OCI-LY1 (cell line): ENCODE measurements at regions not wholly inside any gene's neighbourhood (a gene's known extent, or its start where the extent isn't known, plus 50 kb on each side); places are given as distances from the start of the nearest gene placed in this dataset.

Experiments
- H2AFZ ChIP-seq: fragments of 200-600 bp; sonication (generic), shearing (Covaris generic); 2 replicates; pipeline ENCODE4 v1.6.0; 2014; ENCODE audit warnings: antibody characterized with exemption, mild to moderate bottlenecking, low read length
- H3F3A ChIP-seq: fragments of 200-600 bp; sonication (generic), shearing (Covaris generic); 2 replicates; pipeline ENCODE4 v1.6.0; 2014; ENCODE audit warnings: mild to moderate bottlenecking, antibody characterized with exemption, low read length, moderate library complexity; ENCODE audit not compliant: insufficient read depth
- H3K27ac ChIP-seq: fragments of 200-600 bp; sonication (generic); 2 replicates; pipeline ENCODE4 v1.5.1; 2014; ENCODE audit warnings: low read length, mixed run types, mild to moderate bottlenecking, low read depth; ENCODE audit not compliant: poor library complexity, severe bottlenecking
- H3K27me3 ChIP-seq: fragments of 200-600 bp; sonication (generic); 2 replicates; pipeline ENCODE4 v1.6.0; 2014; ENCODE audit warnings: antibody characterized with exemption, mild to moderate bottlenecking, low read length, moderate library complexity; ENCODE audit not compliant: insufficient read depth
- H3K36me3 ChIP-seq: fragments of 200-600 bp; sonication (generic); 2 replicates; pipeline ENCODE4 v1.6.1; 2014; ENCODE audit warnings: mild to moderate bottlenecking, antibody characterized with exemption, low read length, moderate library complexity, mixed read lengths; ENCODE audit not compliant: insufficient read depth
- H3K4me1 ChIP-seq: fragments of 200-600 bp; sonication (generic); 2 replicates; pipeline ENCODE4 v1.5.1; 2014; ENCODE audit warnings: mild to moderate bottlenecking, low read length, moderate library complexity; ENCODE audit not compliant: insufficient read depth, severe bottlenecking
- H3K4me2 ChIP-seq: fragments of 200-600 bp; sonication (generic), shearing (Covaris generic); 2 replicates; pipeline ENCODE4 v1.6.1; 2014; ENCODE audit warnings: low read length
- H3K4me3 ChIP-seq: fragments of 200-600 bp; sonication (generic); 2 replicates; pipeline ENCODE4 v1.5.1; 2014; ENCODE audit warnings: low read length, low read depth, mild to moderate bottlenecking, mixed read lengths; ENCODE audit not compliant: poor library complexity, severe bottlenecking
- H3K79me2 ChIP-seq: fragments of 200-600 bp; shearing (Covaris generic); 2 replicates; pipeline ENCODE4 v1.6.1; 2016; ENCODE audit warnings: mixed run types, low read length, mixed read lengths; ENCODE audit not compliant: insufficient read depth
- H3K9ac ChIP-seq: fragments of 200-600 bp; sonication (generic), shearing (Covaris generic); 2 replicates; pipeline ENCODE4 v1.6.1; 2014; ENCODE audit warnings: mild to moderate bottlenecking, low read length, mixed read lengths
- H3K9me2 ChIP-seq: fragments of 200-600 bp; sonication (generic), shearing (Covaris generic); 2 replicates; pipeline ENCODE4 v1.6.1; 2014; ENCODE audit warnings: low read depth, mild to moderate bottlenecking, low read length, mixed read lengths
- H3K9me3 ChIP-seq: fragments of 200-600 bp; shearing (Covaris generic); 2 replicates; pipeline ENCODE4 v1.6.1; 2014; ENCODE audit warnings: low read length, mixed read lengths
- H4K20me1 ChIP-seq: fragments of 200-600 bp; sonication (generic), shearing (Covaris generic); 2 replicates; pipeline ENCODE4 v1.6.0; 2016; ENCODE audit warnings: mild to moderate bottlenecking, low read length; ENCODE audit not compliant: insufficient read depth
- EZH2 ChIP-seq: fragments of 200-600 bp; sonication (generic), shearing (Covaris generic); IDR thresholded peaks from 2 replicates; pipeline ENCODE4 v1.8.0; 2017; ENCODE audit warnings: borderline replicate concordance, mixed run types, mild to moderate bottlenecking, antibody characterized with exemption, low read length, moderate library complexity, mixed read lengths
- TF ChIP-seq, protein P1 (sequence below): fragments of 200-600 bp; sonication (generic), shearing (Covaris generic); IDR thresholded peaks from 2 replicates; pipeline ENCODE4 v1.5.1; 2017; ENCODE audit warnings: mild to moderate bottlenecking, antibody characterized with exemption, low read length, moderate library complexity, mixed read lengths

DNA sequence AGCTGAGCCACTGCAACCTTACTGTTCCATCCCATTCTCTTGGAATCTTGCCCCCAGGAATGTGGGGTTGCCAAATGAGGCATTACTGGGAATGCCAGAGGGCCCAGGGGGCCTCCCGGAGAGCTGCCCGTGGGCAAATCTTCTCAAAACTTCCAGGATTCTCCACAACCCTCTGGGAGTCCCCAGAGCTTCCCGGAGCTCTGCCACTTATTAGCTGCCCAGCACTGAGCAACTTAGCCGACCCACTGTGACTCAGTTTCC, 306.0 kb downstream of the FOXL1 start:
- H3K9me2 ChIP-seq, result no peaks in the 10 kb centered on the region
- H3K27ac ChIP-seq, result no peak overlapping the region
- H3K79me2 ChIP-seq, result no peaks in the 10 kb centered on the region
- no peak overlapping the region for H3K9ac ChIP-seq
- H3K27me3 ChIP-seq, result no peaks in the 10 kb centered on the region
- no peaks in the 10 kb centered on the region for H3K36me3 ChIP-seq
- no peaks in the 10 kb centered on the region for H3K4me1 ChIP-seq
- H3K9me3 ChIP-seq, result no peaks in the 10 kb centered on the region
- H3F3A ChIP-seq, result no peaks in the 10 kb centered on the region
- H3K4me2 ChIP-seq, result no peak overlapping the region
- no peak overlapping the region for H3K4me3 ChIP-seq
- H2AFZ ChIP-seq, result no peak overlapping the region
- no peaks in the 10 kb centered on the region for H4K20me1 ChIP-seq
- no peak for TF ChIP-seq EZH2
- TF ChIP-seq, protein P1, sequence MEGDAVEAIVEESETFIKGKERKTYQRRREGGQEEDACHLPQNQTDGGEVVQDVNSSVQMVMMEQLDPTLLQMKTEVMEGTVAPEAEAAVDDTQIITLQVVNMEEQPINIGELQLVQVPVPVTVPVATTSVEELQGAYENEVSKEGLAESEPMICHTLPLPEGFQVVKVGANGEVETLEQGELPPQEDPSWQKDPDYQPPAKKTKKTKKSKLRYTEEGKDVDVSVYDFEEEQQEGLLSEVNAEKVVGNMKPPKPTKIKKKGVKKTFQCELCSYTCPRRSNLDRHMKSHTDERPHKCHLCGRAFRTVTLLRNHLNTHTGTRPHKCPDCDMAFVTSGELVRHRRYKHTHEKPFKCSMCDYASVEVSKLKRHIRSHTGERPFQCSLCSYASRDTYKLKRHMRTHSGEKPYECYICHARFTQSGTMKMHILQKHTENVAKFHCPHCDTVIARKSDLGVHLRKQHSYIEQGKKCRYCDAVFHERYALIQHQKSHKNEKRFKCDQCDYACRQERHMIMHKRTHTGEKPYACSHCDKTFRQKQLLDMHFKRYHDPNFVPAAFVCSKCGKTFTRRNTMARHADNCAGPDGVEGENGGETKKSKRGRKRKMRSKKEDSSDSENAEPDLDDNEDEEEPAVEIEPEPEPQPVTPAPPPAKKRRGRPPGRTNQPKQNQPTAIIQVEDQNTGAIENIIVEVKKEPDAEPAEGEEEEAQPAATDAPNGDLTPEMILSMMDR, result no peak

DNA sequence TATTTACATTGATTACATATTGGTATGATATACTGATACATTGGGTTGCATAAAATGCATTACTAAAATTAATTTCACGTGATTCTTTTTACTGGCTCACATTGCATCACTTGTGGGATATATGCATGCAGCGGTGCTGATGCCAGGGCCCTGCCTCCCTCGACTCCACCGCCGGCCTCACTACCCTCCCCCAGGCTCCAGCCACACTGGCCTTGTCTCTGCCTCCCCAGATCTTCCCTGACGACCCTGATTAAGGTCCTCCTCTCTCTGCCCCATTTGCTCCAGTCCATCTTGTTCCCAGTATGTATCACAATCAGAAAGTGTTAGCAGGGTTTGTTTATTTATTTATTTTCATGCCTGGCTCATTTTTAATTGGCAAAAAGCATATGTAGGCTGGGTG, 306.8 kb downstream of the FOXL1 start:
- no peaks in the 10 kb centered on the region for H3K9me3 ChIP-seq
- no peak overlapping the region for H3K9ac ChIP-seq
- no peaks in the 10 kb centered on the region for H4K20me1 ChIP-seq
- H3K4me1 ChIP-seq, result no peaks in the 10 kb centered on the region
- no peak for TF ChIP-seq EZH2
- TF ChIP-seq, protein P1, result no peak
- H3K36me3 ChIP-seq, result no peaks in the 10 kb centered on the region
- no peaks in the 10 kb centered on the region for H3K9me2 ChIP-seq
- H3K27me3 ChIP-seq, result no peaks in the 10 kb centered on the region
- H3K4me3 ChIP-seq, result no peak overlapping the region
- H3K4me2 ChIP-seq, result no peak overlapping the region
- no peaks in the 10 kb centered on the region for H3F3A ChIP-seq
- no peaks in the 10 kb centered on the region for H3K79me2 ChIP-seq
- H2AFZ ChIP-seq, result no peak overlapping the region
- no peak overlapping the region for H3K27ac ChIP-seq

DNA sequence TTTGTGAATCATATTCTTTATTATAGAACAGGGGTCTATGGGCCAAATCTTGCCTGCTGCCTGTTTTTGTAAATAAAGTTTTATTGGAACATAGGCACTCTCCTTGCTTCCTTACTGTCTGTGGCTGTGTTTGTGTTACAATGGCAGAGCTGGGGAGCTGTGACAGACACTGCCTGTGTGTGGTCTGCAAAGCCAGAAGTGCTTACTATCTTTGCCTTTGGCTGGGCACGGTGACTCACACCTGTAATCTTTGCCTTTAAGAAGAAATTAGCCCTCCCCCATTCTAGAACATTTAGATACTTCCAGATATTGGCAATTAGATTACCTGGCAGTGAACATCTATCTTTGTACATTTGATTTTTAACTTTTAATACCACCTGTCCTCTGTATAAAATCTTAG, 308.3 kb downstream of the FOXL1 start:
- TF ChIP-seq, protein P1, result no peak
- no peak for TF ChIP-seq EZH2
- Histone ChIP-seq H2AFZ (no peak overlapping the region), H3F3A (no peaks in the 10 kb centered on the region), H4K20me1 (no peaks in the 10 kb centered on the region), H3K4me3 (no peak overlapping the region), H3K36me3 (no peaks in the 10 kb centered on the region), H3K9me3 (no peaks in the 10 kb centered on the region), H3K79me2 (no peaks in the 10 kb centered on the region), H3K27me3 (no peaks in the 10 kb centered on the region), H3K4me2 (no peak overlapping the region), H3K9ac (no peak overlapping the region), H3K9me2 (no peaks in the 10 kb centered on the region), H3K4me1 (no peaks in the 10 kb centered on the region), H3K27ac (no peak overlapping the region)

DNA sequence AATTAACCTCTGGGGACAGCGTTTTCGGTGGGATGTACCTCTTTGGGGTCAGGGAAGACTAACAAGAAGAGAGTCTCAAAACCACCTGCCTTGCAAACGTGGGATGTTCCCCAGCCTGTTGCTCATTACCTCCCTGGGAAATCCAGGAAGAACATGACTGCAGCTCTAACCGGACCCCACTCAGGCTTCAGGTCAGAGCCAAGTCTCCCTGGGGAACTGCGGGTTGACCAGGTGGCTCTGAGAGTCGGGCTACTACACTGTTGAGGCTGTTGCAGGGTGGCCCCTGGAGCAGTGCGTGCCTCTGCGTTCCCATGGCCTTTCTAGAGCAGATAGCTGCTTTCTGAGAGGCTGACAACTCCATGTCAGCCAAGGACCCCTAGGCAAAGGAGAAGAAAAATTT, 309.1 kb downstream of the FOXL1 start:
- H3K79me2 ChIP-seq, result no peaks in the 10 kb centered on the region
- no peak overlapping the region for H3K4me3 ChIP-seq
- H3K9me3 ChIP-seq, result no peaks in the 10 kb centered on the region
- no peaks in the 10 kb centered on the region for H3K9me2 ChIP-seq
- H2AFZ ChIP-seq, result no peak overlapping the region
- H3K4me1 ChIP-seq, result no peaks in the 10 kb centered on the region
- H3F3A ChIP-seq, result no peaks in the 10 kb centered on the region
- no peaks in the 10 kb centered on the region for H4K20me1 ChIP-seq
- no peak overlapping the region for H3K27ac ChIP-seq
- TF ChIP-seq EZH2, result no peak
- H3K4me2 ChIP-seq, result no peak overlapping the region
- no peaks in the 10 kb centered on the region for H3K36me3 ChIP-seq
- no peaks in the 10 kb centered on the region for H3K27me3 ChIP-seq
- no peak overlapping the region for H3K9ac ChIP-seq
